Astrocyte of the spinal cord (primary cell): ENCODE measurements at regions not wholly inside any gene's neighbourhood (a gene's known extent, or its start where the extent isn't known, plus 50 kb on each side); places are given as distances from the start of the nearest gene placed in this dataset.
"Not testable (repeated sequence)": the region's sequence is repeated elsewhere in the genome, so short reads cannot be mapped to it uniquely, and the experiment has no call there.

Experiments
- DNase-seq: peaks from one replicate; pipeline ENCODE4 v3.0.0; 2011; ENCODE audit warnings: low read depth, low spot score
- H3K4me3 ChIP-seq: 2 replicates; pipeline ENCODE4 v1.5.1; 2011; ENCODE audit warnings: low read depth, mild to moderate bottlenecking, low read length, moderate library complexity
- in situ Hi-C: cut with HindIII; loops from 2 replicates; pipeline ENCODE4 v1.10.0; 2017; ENCODE audit warnings: low sequenced_read_pairs
- TF ChIP-seq, protein P1 (sequence below): IDR thresholded peaks from 2 replicates; pipeline ENCODE4 v1.5.1; 2012; ENCODE audit warnings: low read depth, mild to moderate bottlenecking, low read length, inconsistent platforms

DNA sequence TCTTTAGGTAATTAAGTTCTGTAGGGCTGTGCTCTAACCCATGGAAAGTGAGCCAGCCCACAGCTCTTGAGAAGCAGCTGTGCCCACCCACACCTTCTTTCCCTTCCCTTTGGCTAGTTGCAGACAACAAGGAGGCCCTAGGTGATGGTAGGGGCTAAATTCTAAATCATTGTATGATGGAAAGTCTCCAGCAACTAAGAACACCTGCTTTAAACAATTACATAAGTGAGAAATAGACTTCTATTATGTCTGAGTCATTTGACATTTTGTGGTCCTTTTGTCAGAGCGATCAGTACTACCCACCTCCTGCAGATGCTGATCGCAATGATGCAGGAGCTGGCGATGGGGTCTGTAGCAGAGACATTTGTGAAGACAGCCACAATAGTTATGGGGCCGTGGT is 79.6 kb downstream of the TEX51 start:
- TF ChIP-seq, protein P1, sequence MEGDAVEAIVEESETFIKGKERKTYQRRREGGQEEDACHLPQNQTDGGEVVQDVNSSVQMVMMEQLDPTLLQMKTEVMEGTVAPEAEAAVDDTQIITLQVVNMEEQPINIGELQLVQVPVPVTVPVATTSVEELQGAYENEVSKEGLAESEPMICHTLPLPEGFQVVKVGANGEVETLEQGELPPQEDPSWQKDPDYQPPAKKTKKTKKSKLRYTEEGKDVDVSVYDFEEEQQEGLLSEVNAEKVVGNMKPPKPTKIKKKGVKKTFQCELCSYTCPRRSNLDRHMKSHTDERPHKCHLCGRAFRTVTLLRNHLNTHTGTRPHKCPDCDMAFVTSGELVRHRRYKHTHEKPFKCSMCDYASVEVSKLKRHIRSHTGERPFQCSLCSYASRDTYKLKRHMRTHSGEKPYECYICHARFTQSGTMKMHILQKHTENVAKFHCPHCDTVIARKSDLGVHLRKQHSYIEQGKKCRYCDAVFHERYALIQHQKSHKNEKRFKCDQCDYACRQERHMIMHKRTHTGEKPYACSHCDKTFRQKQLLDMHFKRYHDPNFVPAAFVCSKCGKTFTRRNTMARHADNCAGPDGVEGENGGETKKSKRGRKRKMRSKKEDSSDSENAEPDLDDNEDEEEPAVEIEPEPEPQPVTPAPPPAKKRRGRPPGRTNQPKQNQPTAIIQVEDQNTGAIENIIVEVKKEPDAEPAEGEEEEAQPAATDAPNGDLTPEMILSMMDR, result no peak
- in situ Hi-C loops, result no loop called here
- no peak for DNase-seq
- no peak overlapping the region for H3K4me3 ChIP-seq

DNA sequence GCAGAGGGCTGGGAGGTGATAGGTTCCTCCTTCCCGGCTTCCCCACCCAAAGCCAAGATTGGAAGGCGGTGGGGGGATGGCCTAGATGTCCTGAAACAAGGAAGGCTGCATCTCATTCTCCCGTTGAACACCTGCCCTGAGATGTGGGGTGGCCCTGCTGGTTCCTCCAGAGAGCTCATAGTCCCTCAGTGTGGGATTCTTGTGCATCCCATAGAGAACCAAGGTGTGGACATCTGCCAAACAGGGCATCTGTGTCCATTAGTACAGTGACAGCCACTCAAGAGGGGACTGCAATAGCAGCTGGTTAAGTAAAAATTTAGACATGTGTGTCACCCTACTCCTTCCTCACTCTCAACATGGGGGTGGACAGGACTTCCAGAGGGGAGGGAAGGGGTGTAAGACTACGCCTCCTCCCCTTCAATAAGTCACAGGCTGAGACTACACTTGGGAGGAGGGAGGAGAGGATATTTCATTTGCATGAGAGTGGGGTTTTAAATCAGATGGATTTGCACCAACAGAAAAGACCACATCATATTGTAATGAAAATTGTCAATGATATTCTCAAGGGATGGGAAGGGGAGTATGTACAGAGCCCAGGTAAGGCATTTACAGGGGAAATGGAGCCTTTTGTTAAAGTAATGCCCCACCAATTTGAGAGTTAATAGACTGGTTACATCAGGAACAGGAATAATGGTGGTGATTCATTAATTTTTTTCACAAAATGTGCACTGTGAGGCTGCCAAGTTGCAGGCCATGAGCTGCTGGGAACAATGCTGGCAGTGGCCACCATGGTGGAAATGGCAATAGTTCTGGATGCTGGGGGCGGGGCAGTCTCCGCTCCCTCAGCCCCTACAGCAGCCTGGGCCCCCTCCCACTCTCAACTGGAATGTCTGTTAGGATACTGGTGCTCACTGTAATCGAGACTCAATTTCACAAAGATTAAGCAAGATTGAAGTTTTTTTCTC is 80.6 kb downstream of the TEX51 start:
- no peak for DNase-seq
- in situ Hi-C loops, result no loop called here
- TF ChIP-seq, protein P1, result no peak
- H3K4me3 ChIP-seq, result no peak overlapping the region

DNA sequence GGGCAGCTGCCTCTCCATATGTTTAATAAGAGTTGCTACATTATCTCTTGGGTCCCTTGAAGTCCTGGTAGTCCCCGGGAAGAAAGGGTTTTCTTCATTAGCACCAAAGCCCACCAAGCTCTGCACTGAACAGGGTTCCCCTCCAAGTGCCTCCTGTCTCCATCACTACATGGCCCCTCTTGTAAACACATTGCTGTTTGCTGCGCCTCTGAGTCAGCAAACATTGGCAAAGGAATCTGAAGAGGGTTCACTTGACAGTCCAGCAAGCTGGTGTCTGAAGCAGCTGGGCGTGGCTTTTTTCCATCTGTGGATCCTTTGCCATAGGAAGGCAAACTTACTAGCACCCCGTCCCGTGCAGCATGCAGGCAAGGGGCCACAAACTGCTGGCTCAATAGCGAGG is 82.8 kb downstream of the TEX51 start:
- H3K4me3 ChIP-seq, result no peak overlapping the region
- DNase-seq, result no peak
- in situ Hi-C loops, result no loop called here
- TF ChIP-seq, protein P1, result no peak

DNA sequence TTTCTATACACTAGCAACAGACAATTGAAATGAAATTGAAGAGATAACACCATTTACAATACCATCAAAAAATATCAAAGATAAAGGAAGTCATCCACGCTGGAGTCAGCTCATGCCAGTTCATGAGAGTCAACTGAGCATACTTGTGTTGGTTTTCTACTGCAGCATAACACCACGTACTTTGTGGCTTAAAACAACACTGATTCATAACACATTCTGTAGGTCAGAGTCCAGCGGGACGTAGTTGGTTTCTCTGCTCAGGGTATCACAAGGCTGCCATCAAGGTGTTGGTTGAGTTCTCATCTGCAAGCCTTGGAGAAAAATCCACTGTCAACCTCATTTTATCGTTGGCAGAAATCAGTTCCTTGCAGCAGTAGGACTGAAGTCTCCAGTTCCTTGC is 84.2 kb downstream of the TEX51 start:
- in situ Hi-C loops, result no loop called here
- no peak for DNase-seq
- H3K4me3 ChIP-seq, result no peak overlapping the region
- TF ChIP-seq, protein P1, result no peak

DNA sequence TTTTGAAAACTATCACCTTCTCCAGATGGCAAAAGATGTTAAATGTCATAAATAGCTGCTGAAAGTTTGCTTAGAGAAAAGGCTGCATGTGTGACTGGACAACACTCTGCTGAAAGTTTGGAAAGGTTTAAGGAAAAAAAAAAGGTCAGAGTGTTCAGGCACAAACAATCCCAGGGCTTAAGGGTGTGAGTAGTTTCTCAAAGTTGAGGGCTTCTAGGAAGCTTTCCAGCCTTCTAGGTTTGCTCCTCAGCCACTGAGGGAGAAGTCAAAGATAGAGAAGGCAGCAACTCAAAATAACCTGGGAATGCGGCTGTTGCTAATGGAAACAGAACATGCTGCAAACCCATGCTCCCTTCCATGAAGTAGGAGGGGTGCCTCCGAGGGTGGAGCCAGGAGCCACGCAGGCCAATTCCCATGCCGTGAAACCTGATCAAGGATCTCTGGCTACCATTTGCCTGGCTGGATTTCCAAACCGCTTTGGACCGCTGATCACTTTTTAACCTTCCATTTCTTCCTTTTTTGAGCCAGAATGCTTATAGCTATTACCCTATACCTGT is 88.0 kb downstream of the TEX51 start:
- DNase-seq, result no peak
- TF ChIP-seq, protein P1, result no peak
- in situ Hi-C loops, result no loop called here
- H3K4me3 ChIP-seq, result no peak overlapping the region

DNA sequence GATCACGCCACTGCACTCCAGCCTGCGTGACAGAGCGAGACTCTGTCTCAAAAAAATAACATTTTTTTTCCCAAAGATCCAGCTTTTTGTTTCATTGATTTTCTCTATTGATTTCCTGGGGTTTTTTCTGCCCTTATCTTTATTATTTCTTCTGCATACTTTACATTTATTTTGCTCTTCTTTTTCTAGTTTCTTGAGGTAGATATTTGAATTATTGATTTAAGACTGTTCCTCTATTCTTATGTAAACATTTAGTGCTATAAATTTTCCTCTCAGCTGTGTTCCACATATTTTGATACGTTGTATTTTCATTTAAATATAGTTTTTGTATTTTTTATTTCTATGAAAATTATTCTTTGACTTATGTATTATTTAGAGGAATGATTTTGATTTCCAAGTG is 89.8 kb downstream of the TEX51 start:
- H3K4me3 ChIP-seq, result no peak overlapping the region
- in situ Hi-C loops, result no loop called here
- DNase-seq, result no peak
- TF ChIP-seq, protein P1, result no peak

DNA sequence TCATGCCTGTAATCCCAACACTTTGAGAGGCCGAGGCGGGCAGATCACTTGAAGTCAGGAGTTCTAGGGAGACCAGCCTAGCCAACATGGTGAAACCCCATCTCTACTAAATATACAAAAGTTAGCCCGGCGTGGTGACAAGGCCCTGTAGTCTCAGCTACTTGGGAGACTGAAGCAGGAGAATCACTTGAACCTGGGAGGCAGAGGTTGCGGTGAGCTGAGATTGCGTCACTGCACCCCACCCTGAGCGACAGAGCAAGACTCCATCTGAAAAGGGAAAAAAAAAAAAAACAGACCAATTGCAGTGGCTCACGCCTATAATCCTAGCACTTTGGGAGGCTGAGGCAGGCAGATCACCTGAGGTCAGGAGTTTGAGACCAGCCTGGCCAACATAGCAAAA is 90.4 kb downstream of the TEX51 start:
- DNase-seq, in situ Hi-C loops, H3K4me3 ChIP-seq: not testable (repeated sequence)
